Erythroblast (primary cell): ENCODE measurements at regions not wholly inside any gene's neighbourhood (a gene's known extent, or its start where the extent isn't known, plus 50 kb on each side); places are given as distances from the start of the nearest gene placed in this dataset.
"Not testable (repeated sequence)": the region's sequence is repeated elsewhere in the genome, so short reads cannot be mapped to it uniquely, and the experiment has no call there.

Source experiments
- DNase-seq, 2 experiments: peaks; one replicate each; lab custom pipeline; 2025; lab: John Stamatoyannopoulos, UW
- GATA1 ChIP-seq: IDR thresholded peaks from 2 replicates; pipeline ENCODE4 v1.6.1; 2011; ENCODE audit warnings: low read depth, mild to moderate bottlenecking, control low read depth, low read length, moderate library complexity
- POLR2A ChIP-seq: IDR thresholded peaks from 2 replicates; pipeline ENCODE4 v1.6.1; 2011; ENCODE audit warnings: mild to moderate bottlenecking, low read length

- TF ChIP-seq POLR2A (no peak), GATA1 (no peak)
- DNase-seq = no peak
These were observed 88.8 kb upstream of the ITGB1 start for GRCh38 chr10:33046792-33047191.

- TF ChIP-seq POLR2A (no peak), GATA1 (no peak)
- no peak for DNase-seq
These were observed 87.4 kb upstream of the ITGB1 start for GRCh38 chr10:33045421-33045820.

GRCh38 chr10:33042565-33042964, 84.5 kb upstream of the ITGB1 start:
- TF ChIP-seq GATA1 (no peak), POLR2A (no peak)
- DNase-seq = no peak

GRCh38 chr10:33041783-33042437, 83.9 kb upstream of the ITGB1 start:
- no peak for TF ChIP-seq GATA1
- no peak for TF ChIP-seq POLR2A
- DNase-seq = no peak

- TF ChIP-seq POLR2A (no peak), GATA1 (no peak)
- DNase-seq = no peak
These were observed 82.4 kb upstream of the ITGB1 start for GRCh38 chr10:33040436-33040835.

- no peak for DNase-seq
- TF ChIP-seq POLR2A (no peak), GATA1 (no peak)
These were observed 81.2 kb upstream of the ITGB1 start for GRCh38 chr10:33039181-33039580.

GRCh38 chr10:33038672-33039071, 80.6 kb upstream of the ITGB1 start:
- DNase-seq = no peak
- TF ChIP-seq POLR2A (no peak), GATA1 (no peak)

- TF ChIP-seq POLR2A = no peak
- no peak for TF ChIP-seq GATA1
- no peak for DNase-seq
These were observed 79.7 kb upstream of the ITGB1 start for GRCh38 chr10:33037726-33038125.

- no peak for DNase-seq
- TF ChIP-seq GATA1 = no peak
- no peak for TF ChIP-seq POLR2A
These were observed 78.6 kb upstream of the ITGB1 start for GRCh38 chr10:33036670-33037069.

GRCh38 chr10:33035411-33035810, 77.4 kb upstream of the ITGB1 start:
- DNase-seq = no peak
- TF ChIP-seq GATA1 = no peak
- TF ChIP-seq POLR2A = no peak

- no peak for DNase-seq
- TF ChIP-seq POLR2A = no peak
- no peak for TF ChIP-seq GATA1
These were observed 76.9 kb upstream of the ITGB1 start for GRCh38 chr10:33034931-33035330.

- TF ChIP-seq GATA1 (no peak), POLR2A (no peak)
- DNase-seq = no peak
These were observed 74.7 kb upstream of the ITGB1 start for GRCh38 chr10:33032654-33033151.

GRCh38 chr10:33031815-33032653, 74.0 kb upstream of the ITGB1 start:
- TF ChIP-seq POLR2A = no peak
- TF ChIP-seq GATA1 = no peak
- no peak for DNase-seq

- DNase-seq = no peak
- TF ChIP-seq POLR2A = no peak
These were observed 73.1 kb upstream of the ITGB1 start for GRCh38 chr10:33031171-33031570.

- not testable (repeated sequence) for DNase-seq
These were observed 70.5 kb upstream of the ITGB1 start for GRCh38 chr10:33028515-33028914.
